ENCODE measurements at regions not wholly inside any gene's neighbourhood (a gene's known extent, or its start where the extent isn't known, plus 50 kb on each side); places are given as distances from the start of the nearest gene placed in this dataset.

GRCh38 chr6:98670045-98670746 is 164.2 kb upstream of the POU3F2 start (continued):
- TF ChIP-seq CHD7 (IDR thresholded peaks at IDR 0.05; ENCODE audit: insufficient replicate concordance, low read length) = no peak
- TF ChIP-seq SRF (IDR thresholded peaks at IDR 0.05; ENCODE audit: low read depth, low read length) = no peak
- TF ChIP-seq RBBP5 (IDR thresholded peaks at IDR 0.05; ENCODE audit: borderline replicate concordance, low read depth, low read length) = no peak
- no peak for TF ChIP-seq TAF7 (optimal IDR thresholded peaks at IDR 0.05; ENCODE audit: borderline replicate concordance, low read depth, low read length)
- TF ChIP-seq, protein P1, sequence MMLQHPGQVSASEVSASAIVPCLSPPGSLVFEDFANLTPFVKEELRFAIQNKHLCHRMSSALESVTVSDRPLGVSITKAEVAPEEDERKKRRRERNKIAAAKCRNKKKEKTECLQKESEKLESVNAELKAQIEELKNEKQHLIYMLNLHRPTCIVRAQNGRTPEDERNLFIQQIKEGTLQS (IDR thresholded peaks at IDR 0.05; ENCODE audit: insufficient read depth, low read depth, low read length) = no peak
- no peak for TF ChIP-seq PHF8 (conservative IDR thresholded peaks at IDR 0.05; ENCODE audit: low read depth, low read length)
- no peak for TF ChIP-seq SIN3A (conservative IDR thresholded peaks at IDR 0.05 in 1 of 2, IDR thresholded peaks at IDR 0.05 in 1 of 2; ENCODE audit: low read depth in 1 of 2, low read length in 2 of 2)
- no peak for TF ChIP-seq BCL11A (IDR thresholded peaks at IDR 0.05; ENCODE audit: low read depth in 2 of 2, low read length in 2 of 2)
- no peak for TF ChIP-seq HDAC2 (IDR thresholded peaks at IDR 0.05; ENCODE audit: borderline replicate concordance in 1 of 2, low read depth in 2 of 2, low read length in 2 of 2)
